ENCODE measurements at regions not wholly inside any gene's neighbourhood (a gene's known extent, or its start where the extent isn't known, plus 50 kb on each side); places are given as distances from the start of the nearest gene placed in this dataset.

DNA sequence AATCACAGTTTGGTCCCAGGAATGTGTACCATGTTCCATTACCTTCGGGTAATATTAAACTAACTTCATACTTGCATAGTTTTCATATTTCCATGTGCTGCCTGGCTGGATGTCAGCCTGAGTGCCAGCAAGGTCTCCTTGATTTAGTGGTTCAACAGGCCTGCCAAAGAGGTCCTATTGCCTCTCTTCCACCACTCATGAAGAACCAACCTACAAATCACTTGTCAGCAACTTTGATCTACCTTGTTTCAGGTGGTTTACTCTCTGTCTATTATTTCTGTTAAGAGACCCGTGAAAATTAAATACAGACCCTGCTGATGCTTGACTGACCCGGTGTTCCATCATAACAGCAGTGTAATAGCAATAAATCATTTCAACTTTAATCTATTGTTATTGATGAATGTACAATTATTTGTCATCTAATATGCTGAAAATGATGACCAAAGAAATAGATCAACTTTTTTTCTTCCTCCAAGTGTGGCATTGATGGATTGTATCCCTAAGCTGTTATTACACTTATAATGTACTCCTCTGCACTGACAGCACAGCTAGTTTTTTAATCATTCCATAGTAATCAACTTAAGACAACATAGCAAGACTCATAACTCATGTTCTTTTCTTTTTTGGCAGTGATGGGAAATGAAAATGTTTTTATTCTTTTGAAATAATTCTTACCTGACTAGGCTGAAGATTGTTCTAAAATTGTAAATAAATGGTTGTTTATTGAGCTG is 1220.2 kb upstream of the ACVR2A start:
- Histone ChIP-seq H3K27ac (no peak overlapping the region), H3K36me3 (ENCODE audit: control insufficient read depth, insufficient read depth, low read length) (no peaks in the 10 kb centered on the region), H3K4me2 (ENCODE audit: low read length) (no peak overlapping the region), H3K9me3 (ENCODE audit: control insufficient read depth, low read length) (no peaks in the 10 kb centered on the region), H2AFZ (no peak overlapping the region), H3K27me3 (ENCODE audit: control insufficient read depth, insufficient read depth, low read length) (no peaks in the 10 kb centered on the region), H3K4me1 (no peaks in the 10 kb centered on the region), H3K9ac (no peak overlapping the region), H3K4me3 (ENCODE audit: low read depth, low read length) (no peak overlapping the region), H3K79me2 (no peaks in the 10 kb centered on the region)
- TF ChIP-seq, protein P1, sequence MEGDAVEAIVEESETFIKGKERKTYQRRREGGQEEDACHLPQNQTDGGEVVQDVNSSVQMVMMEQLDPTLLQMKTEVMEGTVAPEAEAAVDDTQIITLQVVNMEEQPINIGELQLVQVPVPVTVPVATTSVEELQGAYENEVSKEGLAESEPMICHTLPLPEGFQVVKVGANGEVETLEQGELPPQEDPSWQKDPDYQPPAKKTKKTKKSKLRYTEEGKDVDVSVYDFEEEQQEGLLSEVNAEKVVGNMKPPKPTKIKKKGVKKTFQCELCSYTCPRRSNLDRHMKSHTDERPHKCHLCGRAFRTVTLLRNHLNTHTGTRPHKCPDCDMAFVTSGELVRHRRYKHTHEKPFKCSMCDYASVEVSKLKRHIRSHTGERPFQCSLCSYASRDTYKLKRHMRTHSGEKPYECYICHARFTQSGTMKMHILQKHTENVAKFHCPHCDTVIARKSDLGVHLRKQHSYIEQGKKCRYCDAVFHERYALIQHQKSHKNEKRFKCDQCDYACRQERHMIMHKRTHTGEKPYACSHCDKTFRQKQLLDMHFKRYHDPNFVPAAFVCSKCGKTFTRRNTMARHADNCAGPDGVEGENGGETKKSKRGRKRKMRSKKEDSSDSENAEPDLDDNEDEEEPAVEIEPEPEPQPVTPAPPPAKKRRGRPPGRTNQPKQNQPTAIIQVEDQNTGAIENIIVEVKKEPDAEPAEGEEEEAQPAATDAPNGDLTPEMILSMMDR (IDR thresholded peaks at IDR 0.05), result no peak

DNA sequence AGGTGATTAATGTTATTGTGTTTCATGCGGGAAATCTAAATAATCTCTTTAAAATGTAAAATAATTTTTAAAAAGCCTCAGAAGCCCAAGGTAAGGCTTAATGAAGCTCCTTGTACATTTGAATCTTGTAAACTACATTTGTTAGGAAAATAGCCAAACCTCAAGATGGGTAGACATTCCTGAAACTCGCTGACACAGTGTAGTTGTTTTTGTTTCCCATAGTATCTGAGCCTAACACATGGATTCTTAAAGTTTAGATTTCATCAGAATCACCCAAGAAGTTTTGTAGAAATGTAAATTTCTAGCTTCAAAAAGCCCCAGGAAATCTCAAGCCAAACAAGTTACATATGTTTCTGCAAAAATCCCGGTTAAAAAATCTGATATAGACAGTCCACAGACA is 1221.1 kb upstream of the ACVR2A start:
- H3K4me3 ChIP-seq (ENCODE audit: low read depth, low read length), result no peak overlapping the region
- H3K9ac ChIP-seq, result no peak overlapping the region
- no peaks in the 10 kb centered on the region for H3K36me3 ChIP-seq (ENCODE audit: control insufficient read depth, insufficient read depth, low read length)
- H3K27ac ChIP-seq, result no peak overlapping the region
- no peaks in the 10 kb centered on the region for H3K79me2 ChIP-seq
- H3K4me1 ChIP-seq, result no peaks in the 10 kb centered on the region
- TF ChIP-seq, protein P1 (IDR thresholded peaks at IDR 0.05), result no peak
- H2AFZ ChIP-seq, result no peak overlapping the region
- no peaks in the 10 kb centered on the region for H3K9me3 ChIP-seq (ENCODE audit: control insufficient read depth, low read length)
- H3K27me3 ChIP-seq (ENCODE audit: control insufficient read depth, insufficient read depth, low read length), result no peaks in the 10 kb centered on the region
- H3K4me2 ChIP-seq (ENCODE audit: low read length), result no peak overlapping the region

DNA sequence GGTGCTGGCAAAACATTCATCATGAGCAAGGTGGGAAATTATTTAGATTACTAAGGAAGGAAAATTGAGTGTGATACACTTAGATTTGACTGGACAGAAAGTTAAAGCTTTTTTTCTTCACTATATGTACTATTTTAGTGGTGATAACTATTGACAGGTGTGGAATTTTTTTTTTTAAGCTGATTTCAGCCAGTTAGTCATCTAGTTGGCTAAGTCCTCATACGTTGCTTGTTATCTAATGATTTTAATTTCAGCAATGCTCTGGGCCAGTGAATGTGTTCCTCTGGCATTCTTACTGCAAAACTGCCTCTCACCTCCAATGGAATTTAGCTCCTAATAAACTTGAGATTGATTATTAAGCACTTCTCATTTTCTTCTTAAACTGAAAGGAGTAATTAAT is 1223.2 kb upstream of the ACVR2A start:
- no peaks in the 10 kb centered on the region for H3K36me3 ChIP-seq (ENCODE audit: control insufficient read depth, insufficient read depth, low read length)
- H3K9ac ChIP-seq, result no peak overlapping the region
- no peak overlapping the region for H3K4me3 ChIP-seq (ENCODE audit: low read depth, low read length)
- no peak overlapping the region for H2AFZ ChIP-seq
- H3K4me2 ChIP-seq (ENCODE audit: low read length), result no peak overlapping the region
- no peaks in the 10 kb centered on the region for H3K4me1 ChIP-seq
- H3K27ac ChIP-seq, result no peak overlapping the region
- no peaks in the 10 kb centered on the region for H3K9me3 ChIP-seq (ENCODE audit: control insufficient read depth, low read length)
- no peaks in the 10 kb centered on the region for H3K27me3 ChIP-seq (ENCODE audit: control insufficient read depth, insufficient read depth, low read length)
- no peaks in the 10 kb centered on the region for H3K79me2 ChIP-seq
- TF ChIP-seq, protein P1 (IDR thresholded peaks at IDR 0.05), result no peak

DNA sequence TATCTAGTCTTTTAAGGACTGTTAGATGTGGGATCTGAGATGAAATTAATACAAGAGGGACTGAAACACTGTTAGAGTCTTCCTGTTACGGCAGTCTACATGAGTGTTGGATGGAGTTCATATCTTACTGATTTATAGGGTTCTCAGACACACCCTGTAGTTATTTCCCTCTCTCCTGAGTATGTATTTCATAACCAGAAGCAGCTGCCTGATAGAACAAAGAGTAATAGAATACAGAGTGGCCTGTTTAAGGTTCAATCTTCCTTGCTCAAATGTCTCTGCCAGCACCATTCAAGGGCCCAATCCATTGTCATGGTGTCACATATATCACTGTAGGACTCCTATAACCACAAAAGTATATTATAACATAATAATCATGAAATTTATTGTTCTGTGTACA is 1229.1 kb upstream of the ACVR2A start:
- Histone ChIP-seq H3K4me1 (no peaks in the 10 kb centered on the region), H3K9me3 (ENCODE audit: control insufficient read depth, low read length) (no peaks in the 10 kb centered on the region), H3K4me3 (ENCODE audit: low read depth, low read length) (no peak overlapping the region), H3K27ac (no peak overlapping the region), H3K4me2 (ENCODE audit: low read length) (no peak overlapping the region), H2AFZ (no peak overlapping the region), H3K36me3 (ENCODE audit: control insufficient read depth, insufficient read depth, low read length) (no peaks in the 10 kb centered on the region), H3K79me2 (no peaks in the 10 kb centered on the region), H3K27me3 (ENCODE audit: control insufficient read depth, insufficient read depth, low read length) (no peaks in the 10 kb centered on the region), H3K9ac (no peak overlapping the region)
- TF ChIP-seq, protein P1 (IDR thresholded peaks at IDR 0.05), result no peak

DNA sequence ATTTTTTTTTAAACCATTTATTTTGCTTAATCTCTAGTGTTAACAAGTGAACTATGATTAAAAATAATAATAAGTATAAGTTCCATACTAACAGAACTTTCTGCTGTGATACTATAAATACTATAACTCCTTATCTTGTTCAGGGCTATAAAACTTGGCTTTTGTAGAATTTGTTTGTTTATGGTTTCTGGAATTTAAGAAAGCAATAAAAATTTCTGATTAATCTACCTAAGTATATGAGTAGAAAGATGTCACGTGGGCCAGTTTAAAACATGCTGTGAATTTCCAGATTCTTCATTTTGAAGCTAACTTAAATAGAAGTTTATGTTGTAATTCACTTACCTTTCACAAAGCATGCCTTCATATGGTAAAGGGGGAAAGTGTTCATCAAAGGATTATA is 1236.3 kb upstream of the ACVR2A start:
- Histone ChIP-seq H3K27me3 (ENCODE audit: control insufficient read depth, insufficient read depth, low read length) (no peaks in the 10 kb centered on the region), H3K36me3 (ENCODE audit: control insufficient read depth, insufficient read depth, low read length) (no peaks in the 10 kb centered on the region), H3K9me3 (ENCODE audit: control insufficient read depth, low read length) (no peaks in the 10 kb centered on the region), H3K4me3 (ENCODE audit: low read depth, low read length) (no peak overlapping the region), H3K79me2 (no peaks in the 10 kb centered on the region), H3K27ac (no peak overlapping the region), H3K4me1 (no peaks in the 10 kb centered on the region), H3K9ac (no peak overlapping the region), H3K4me2 (ENCODE audit: low read length) (no peak overlapping the region), H2AFZ (no peak overlapping the region)
- TF ChIP-seq, protein P1 (IDR thresholded peaks at IDR 0.05), result no peak

Data from parathyroid adenoma (tissue), 2 donors.